ENCODE measurements at regions not wholly inside any gene's neighbourhood (a gene's known extent, or its start where the extent isn't known, plus 50 kb on each side); places are given as distances from the start of the nearest gene placed in this dataset.
A peak's percentile ranks its signal among the peaks of the same experiment; 100 is the strongest.
"Not testable (repeated sequence)": the region's sequence is repeated elsewhere in the genome, so short reads cannot be mapped to it uniquely, and the experiment has no call there.

- Histone ChIP-seq H3K27ac (replicated peaks) (no peak overlapping the region), H3K9me3 (replicated peaks) (peaks cover 8% of the 10 kb centered on the region), H3K27me3 (ENCODE audit: low read depth) (no peaks in the 10 kb centered on the region), H3K36me3 (no peaks in the 10 kb centered on the region), H3K4me1 (no peaks in the 10 kb centered on the region), H3K4me3 (no peak overlapping the region)
- intact Hi-C loops (cut with micrococcal nuclease): no loop called here
- no peak for TF ChIP-seq CTCF (IDR thresholded peaks at IDR 0.05; ENCODE audit: borderline replicate concordance)
- no peak for DNase-seq
These were observed 681.0 kb downstream of the C6orf118 start for GRCh38 chr6:164628302-164628931.

GRCh38 chr6:164616917-164617524 lies 692.4 kb downstream of the C6orf118 start:
- Histone ChIP-seq H3K27me3 (ENCODE audit: low read depth) (no peaks in the 10 kb centered on the region), H3K9me3 (replicated peaks) (no peaks in the 10 kb centered on the region), H3K27ac (replicated peaks) (no peak overlapping the region), H3K4me1 (no peaks in the 10 kb centered on the region), H3K4me3 (no peak overlapping the region), H3K36me3 (no peaks in the 10 kb centered on the region)
- TF ChIP-seq CTCF (IDR thresholded peaks at IDR 0.05; ENCODE audit: borderline replicate concordance): no peak
- no peak for DNase-seq
- intact Hi-C loops (cut with micrococcal nuclease): no loop called here

GRCh38 chr6:164612751-164613150 lies 696.7 kb downstream of the C6orf118 start:
- no peak for DNase-seq
- Histone ChIP-seq H3K9me3 (replicated peaks) (no peaks in the 10 kb centered on the region), H3K27me3 (ENCODE audit: low read depth) (no peaks in the 10 kb centered on the region), H3K27ac (replicated peaks) (no peak overlapping the region), H3K4me3 (no peak overlapping the region), H3K36me3 (no peaks in the 10 kb centered on the region), H3K4me1 (no peaks in the 10 kb centered on the region)
- intact Hi-C loops (cut with micrococcal nuclease): no loop called here
- TF ChIP-seq CTCF (IDR thresholded peaks at IDR 0.05; ENCODE audit: borderline replicate concordance): peak; percentile 9

- H3K27me3 ChIP-seq (ENCODE audit: low read depth); intact Hi-C loops (cut with micrococcal nuclease); H3K4me3 ChIP-seq; H3K36me3 ChIP-seq; DNase-seq; H3K27ac ChIP-seq (replicated peaks); H3K4me1 ChIP-seq; H3K9me3 ChIP-seq (replicated peaks): not testable (repeated sequence)
These were observed 698.5 kb downstream of the C6orf118 start for GRCh38 chr6:164610859-164611258.

GRCh38 chr6:164602415-164602814 lies 707.0 kb downstream of the C6orf118 start:
- DNase-seq; H3K27ac ChIP-seq (replicated peaks); H3K27me3 ChIP-seq (ENCODE audit: low read depth); H3K36me3 ChIP-seq; intact Hi-C loops (cut with micrococcal nuclease); H3K4me1 ChIP-seq; H3K4me3 ChIP-seq; H3K9me3 ChIP-seq (replicated peaks): not testable (repeated sequence)

- DNase-seq: no peak
- no peak overlapping the region for H3K27ac ChIP-seq (replicated peaks)
These were observed 727.8 kb downstream of the C6orf118 start for GRCh38 chr6:164581563-164581962.

More at GRCh38 chr6:164581563-164581962, 727.8 kb downstream of the C6orf118 start:
- intact Hi-C loops (cut with micrococcal nuclease): no loop called here
- Histone ChIP-seq H3K36me3 (no peaks in the 10 kb centered on the region), H3K27me3 (ENCODE audit: low read depth) (no peaks in the 10 kb centered on the region), H3K4me3 (no peak overlapping the region), H3K4me1 (no peaks in the 10 kb centered on the region), H3K9me3 (replicated peaks) (peaks cover 22% of the 10 kb centered on the region)
- TF ChIP-seq CTCF (IDR thresholded peaks at IDR 0.05; ENCODE audit: borderline replicate concordance): no peak

All from left ventricle myocardium inferior (tissue), 1 donor.